B cell (primary cell): ENCODE measurements at regions not wholly inside any gene's neighbourhood (a gene's known extent, or its start where the extent isn't known, plus 50 kb on each side); places are given as distances from the start of the nearest gene placed in this dataset.

Experiments used
- CTCF ChIP-seq: fragments of 200-600 bp; IDR thresholded peaks from one replicate; pipeline ENCODE4 v1.8.0; 2022; ENCODE audit warnings: antibody characterized with exemption, mild to moderate bottlenecking
- EZH2 ChIP-seq: IDR thresholded peaks from 2 replicates; pipeline ENCODE4 v1.6.1; 2012; ENCODE audit warnings: borderline replicate concordance, low read depth, mild to moderate bottlenecking, moderate library complexity, low read length; ENCODE audit not compliant: insufficient read depth, poor library complexity, severe bottlenecking

GRCh38 chr17:79482727-79483521 is 127.9 kb downstream of the RBFOX3 start:
- no peak for TF ChIP-seq CTCF
- no peak for TF ChIP-seq EZH2
